ENCODE measurements at regions not wholly inside any gene's neighbourhood (a gene's known extent, or its start where the extent isn't known, plus 50 kb on each side); places are given as distances from the start of the nearest gene placed in this dataset.

DNA sequence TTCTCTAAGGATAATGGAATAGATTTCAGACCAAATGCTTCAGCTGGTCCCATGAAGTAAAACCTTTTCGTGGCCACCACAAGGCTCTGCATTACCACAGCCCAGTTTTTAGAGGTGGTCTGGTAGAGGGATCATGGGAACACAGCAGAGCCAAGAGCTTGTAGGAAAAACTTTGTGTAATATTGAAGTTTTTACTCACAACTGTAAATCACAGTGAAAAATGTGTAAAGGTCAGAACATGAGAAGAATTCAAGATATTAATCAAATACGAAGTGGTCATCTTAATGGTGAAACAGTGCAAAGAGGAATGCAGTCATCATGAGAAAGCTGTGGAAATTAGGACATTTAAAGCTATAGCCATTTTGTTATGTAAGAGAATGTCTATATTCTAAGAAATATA lies 197.5 kb downstream of the NPR3 start:
- TF ChIP-seq TEAD4 (IDR thresholded peaks at IDR 0.05) (no peak), RAD21 (IDR thresholded peaks at IDR 0.05; ENCODE audit: low read depth) (no peak), ZBTB7A (IDR thresholded peaks at IDR 0.05; ENCODE audit: low read depth) (no peak), FOXM1 (IDR thresholded peaks at IDR 0.05; ENCODE audit: borderline replicate concordance, low read depth) (no peak), TAF1 (IDR thresholded peaks at IDR 0.05; ENCODE audit: low read depth) (no peak), TCF12 (IDR thresholded peaks at IDR 0.05; ENCODE audit: low read depth) (no peak), EP300 (IDR thresholded peaks at IDR 0.05; ENCODE audit: borderline replicate concordance) (no peak), MAX (IDR thresholded peaks at IDR 0.05) (no peak), EGR1 (IDR thresholded peaks at IDR 0.05) (no peak), YY1 (IDR thresholded peaks at IDR 0.05; ENCODE audit: low read depth) (no peak), NFIC (IDR thresholded peaks at IDR 0.05) (no peak), CEBPB (IDR thresholded peaks at IDR 0.05) (no peak), CREB1 (IDR thresholded peaks at IDR 0.05; ENCODE audit: low read depth) (no peak), USF1 (IDR thresholded peaks at IDR 0.05) (no peak)
- TF ChIP-seq, protein P1, sequence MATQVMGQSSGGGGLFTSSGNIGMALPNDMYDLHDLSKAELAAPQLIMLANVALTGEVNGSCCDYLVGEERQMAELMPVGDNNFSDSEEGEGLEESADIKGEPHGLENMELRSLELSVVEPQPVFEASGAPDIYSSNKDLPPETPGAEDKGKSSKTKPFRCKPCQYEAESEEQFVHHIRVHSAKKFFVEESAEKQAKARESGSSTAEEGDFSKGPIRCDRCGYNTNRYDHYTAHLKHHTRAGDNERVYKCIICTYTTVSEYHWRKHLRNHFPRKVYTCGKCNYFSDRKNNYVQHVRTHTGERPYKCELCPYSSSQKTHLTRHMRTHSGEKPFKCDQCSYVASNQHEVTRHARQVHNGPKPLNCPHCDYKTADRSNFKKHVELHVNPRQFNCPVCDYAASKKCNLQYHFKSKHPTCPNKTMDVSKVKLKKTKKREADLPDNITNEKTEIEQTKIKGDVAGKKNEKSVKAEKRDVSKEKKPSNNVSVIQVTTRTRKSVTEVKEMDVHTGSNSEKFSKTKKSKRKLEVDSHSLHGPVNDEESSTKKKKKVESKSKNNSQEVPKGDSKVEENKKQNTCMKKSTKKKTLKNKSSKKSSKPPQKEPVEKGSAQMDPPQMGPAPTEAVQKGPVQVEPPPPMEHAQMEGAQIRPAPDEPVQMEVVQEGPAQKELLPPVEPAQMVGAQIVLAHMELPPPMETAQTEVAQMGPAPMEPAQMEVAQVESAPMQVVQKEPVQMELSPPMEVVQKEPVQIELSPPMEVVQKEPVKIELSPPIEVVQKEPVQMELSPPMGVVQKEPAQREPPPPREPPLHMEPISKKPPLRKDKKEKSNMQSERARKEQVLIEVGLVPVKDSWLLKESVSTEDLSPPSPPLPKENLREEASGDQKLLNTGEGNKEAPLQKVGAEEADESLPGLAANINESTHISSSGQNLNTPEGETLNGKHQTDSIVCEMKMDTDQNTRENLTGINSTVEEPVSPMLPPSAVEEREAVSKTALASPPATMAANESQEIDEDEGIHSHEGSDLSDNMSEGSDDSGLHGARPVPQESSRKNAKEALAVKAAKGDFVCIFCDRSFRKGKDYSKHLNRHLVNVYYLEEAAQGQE (IDR thresholded peaks at IDR 0.05; ENCODE audit: low read depth) = no peak

DNA sequence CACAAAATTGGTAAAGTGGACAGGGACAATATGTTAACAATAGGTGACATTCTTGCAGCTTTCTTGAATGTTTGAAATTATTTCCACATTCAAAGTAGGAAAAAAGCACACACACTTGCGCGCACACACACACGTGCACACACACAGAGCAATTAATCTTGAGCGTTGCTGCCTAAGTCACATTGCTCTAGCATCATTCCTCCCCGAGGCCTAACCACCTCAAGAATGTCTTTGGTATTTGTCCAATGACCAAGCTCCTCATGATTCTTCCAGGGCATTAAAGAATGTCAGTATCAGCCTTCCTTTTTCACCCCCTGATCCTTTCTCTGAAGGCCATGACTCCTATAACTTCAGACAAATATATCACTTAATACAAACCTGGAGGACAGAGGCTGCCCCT lies 198.1 kb downstream of the NPR3 start:
- TF ChIP-seq EGR1 (IDR thresholded peaks at IDR 0.05) = no peak
- no peak for TF ChIP-seq MAX (IDR thresholded peaks at IDR 0.05)
- TF ChIP-seq EP300 (IDR thresholded peaks at IDR 0.05; ENCODE audit: borderline replicate concordance) = no peak
- no peak for TF ChIP-seq CEBPB (IDR thresholded peaks at IDR 0.05)
- TF ChIP-seq TEAD4 (IDR thresholded peaks at IDR 0.05) = no peak
- no peak for TF ChIP-seq YY1 (IDR thresholded peaks at IDR 0.05; ENCODE audit: low read depth)
- TF ChIP-seq TAF1 (IDR thresholded peaks at IDR 0.05; ENCODE audit: low read depth) = no peak
- TF ChIP-seq, protein P1 (IDR thresholded peaks at IDR 0.05; ENCODE audit: low read depth) = no peak
- no peak for TF ChIP-seq FOXM1 (IDR thresholded peaks at IDR 0.05; ENCODE audit: borderline replicate concordance, low read depth)
- TF ChIP-seq USF1 (IDR thresholded peaks at IDR 0.05) = no peak
- no peak for TF ChIP-seq TCF12 (IDR thresholded peaks at IDR 0.05; ENCODE audit: low read depth)
- no peak for TF ChIP-seq NFIC (IDR thresholded peaks at IDR 0.05)
- no peak for TF ChIP-seq RAD21 (IDR thresholded peaks at IDR 0.05; ENCODE audit: low read depth)
- no peak for TF ChIP-seq CREB1 (IDR thresholded peaks at IDR 0.05; ENCODE audit: low read depth)
- no peak for TF ChIP-seq ZBTB7A (IDR thresholded peaks at IDR 0.05; ENCODE audit: low read depth)

DNA sequence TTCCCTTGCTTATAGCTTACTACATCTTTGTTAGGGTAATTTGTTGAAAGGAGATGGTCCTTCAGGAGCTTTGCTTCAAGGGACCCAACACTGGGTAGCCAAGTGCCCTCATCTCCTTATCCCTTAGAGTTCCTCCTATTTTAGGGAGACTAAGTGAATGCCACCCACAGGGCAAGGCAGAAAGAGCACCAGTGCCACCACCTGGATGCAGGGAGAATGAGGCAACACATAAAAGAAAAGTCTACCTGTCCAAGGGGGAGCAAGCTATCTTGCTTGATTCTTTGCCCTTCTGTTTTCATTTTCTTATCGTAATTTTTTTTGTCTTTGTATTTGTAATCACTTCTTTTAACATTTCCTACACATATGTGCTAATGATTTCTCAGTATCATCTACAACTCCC lies 205.5 kb downstream of the NPR3 start:
- peak; percentile 90 for TF ChIP-seq RAD21 (IDR thresholded peaks at IDR 0.05; ENCODE audit: low read depth)
- TF ChIP-seq TAF1 (IDR thresholded peaks at IDR 0.05; ENCODE audit: low read depth) = no peak
- no peak for TF ChIP-seq ZBTB7A (IDR thresholded peaks at IDR 0.05; ENCODE audit: low read depth)
- TF ChIP-seq USF1 (IDR thresholded peaks at IDR 0.05) = no peak
- TF ChIP-seq, protein P1 (IDR thresholded peaks at IDR 0.05; ENCODE audit: low read depth) = no peak

- TF ChIP-seq CREB1 (IDR thresholded peaks at IDR 0.05; ENCODE audit: low read depth) (no peak), FOXM1 (IDR thresholded peaks at IDR 0.05; ENCODE audit: borderline replicate concordance, low read depth) (no peak), CEBPB (IDR thresholded peaks at IDR 0.05) (no peak), USF1 (IDR thresholded peaks at IDR 0.05) (no peak), TEAD4 (IDR thresholded peaks at IDR 0.05) (no peak), TAF1 (IDR thresholded peaks at IDR 0.05; ENCODE audit: low read depth) (no peak), RAD21 (IDR thresholded peaks at IDR 0.05; ENCODE audit: low read depth) (no peak), ZBTB7A (IDR thresholded peaks at IDR 0.05; ENCODE audit: low read depth) (no peak), YY1 (IDR thresholded peaks at IDR 0.05; ENCODE audit: low read depth) (no peak), TCF12 (IDR thresholded peaks at IDR 0.05; ENCODE audit: low read depth) (no peak), MAX (IDR thresholded peaks at IDR 0.05) (no peak), EGR1 (IDR thresholded peaks at IDR 0.05) (no peak), NFIC (IDR thresholded peaks at IDR 0.05) (no peak)
- TF ChIP-seq, protein P1 (IDR thresholded peaks at IDR 0.05; ENCODE audit: low read depth) = no peak
These were observed 217.6 kb downstream of the NPR3 start for GRCh38 chr5:32928761-32929160.
